D341Med (cell line): ENCODE measurements at regions not wholly inside any gene's neighbourhood (a gene's known extent, or its start where the extent isn't known, plus 50 kb on each side); places are given as distances from the start of the nearest gene placed in this dataset.

ENCODE experiments used
- DNase-seq: peaks from one replicate; pipeline ENCODE4 v3.0.0; 2012; ENCODE audit warnings: low spot score

GRCh38 chr21:38659936-38660332 is 145.8 kb upstream of the ETS2 start:
- no peak for DNase-seq

GRCh38 chr21:38660333-38661196 is 145.2 kb upstream of the ETS2 start:
- peak; percentile 65 for DNase-seq

- peak; percentile 70 for DNase-seq
Measured at GRCh38 chr21:38661197-38661871, 144.4 kb upstream of the ETS2 start.

GRCh38 chr21:38661889-38662568 is 143.7 kb upstream of the ETS2 start:
- no peak for DNase-seq

DNA sequence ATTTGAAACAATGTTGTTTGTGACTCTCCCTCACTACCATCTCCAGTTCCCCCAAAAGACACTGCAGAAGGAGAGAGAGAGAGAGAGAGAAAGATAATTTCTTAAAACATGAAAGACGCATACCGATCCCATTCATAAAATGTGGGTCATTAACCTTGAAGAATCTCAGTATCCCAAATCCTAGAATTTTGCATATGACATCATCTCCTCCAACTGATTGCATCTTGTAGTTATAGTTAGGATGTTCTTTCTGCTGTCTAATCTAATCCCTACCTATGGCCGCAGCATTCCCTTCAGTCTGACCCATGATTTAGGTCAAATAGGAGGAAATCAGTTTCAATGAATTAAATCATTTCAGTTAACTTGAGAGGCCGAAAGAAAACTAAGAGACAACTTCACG is 142.4 kb upstream of the ETS2 start:
- DNase-seq = no peak

- no peak for DNase-seq
Measured at GRCh38 chr21:38664315-38664714, 141.4 kb upstream of the ETS2 start.

GRCh38 chr21:38664841-38665240 is 140.9 kb upstream of the ETS2 start:
- DNase-seq = no peak

GRCh38 chr21:38667291-38667870 is 138.3 kb upstream of the ETS2 start:
- no peak for DNase-seq

- no peak for DNase-seq
Measured at GRCh38 chr21:38668067-38668466, 137.7 kb upstream of the ETS2 start.

DNA sequence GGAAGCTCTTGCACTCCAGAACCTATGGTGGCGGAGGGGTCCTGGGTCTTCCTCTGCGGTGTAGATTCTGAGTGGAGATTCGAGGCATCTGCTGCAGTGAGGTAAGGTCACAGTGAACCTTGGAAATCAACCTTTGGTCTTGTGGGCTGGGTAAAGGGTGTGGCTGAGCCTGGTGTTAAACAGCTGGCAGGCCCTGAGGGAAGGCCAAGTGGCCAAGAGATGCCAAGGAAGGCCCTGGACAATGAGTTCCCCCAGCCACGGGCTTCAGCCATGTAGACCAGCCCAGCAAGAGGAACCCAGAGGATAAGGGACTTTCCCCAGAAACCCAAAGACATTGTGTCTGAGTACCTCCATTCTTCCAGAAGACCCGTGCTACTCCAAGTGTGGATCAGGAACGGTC is 137.2 kb upstream of the ETS2 start:
- DNase-seq = no peak

GRCh38 chr21:38669186-38669585 is 136.5 kb upstream of the ETS2 start:
- DNase-seq = peak; percentile 60

DNA sequence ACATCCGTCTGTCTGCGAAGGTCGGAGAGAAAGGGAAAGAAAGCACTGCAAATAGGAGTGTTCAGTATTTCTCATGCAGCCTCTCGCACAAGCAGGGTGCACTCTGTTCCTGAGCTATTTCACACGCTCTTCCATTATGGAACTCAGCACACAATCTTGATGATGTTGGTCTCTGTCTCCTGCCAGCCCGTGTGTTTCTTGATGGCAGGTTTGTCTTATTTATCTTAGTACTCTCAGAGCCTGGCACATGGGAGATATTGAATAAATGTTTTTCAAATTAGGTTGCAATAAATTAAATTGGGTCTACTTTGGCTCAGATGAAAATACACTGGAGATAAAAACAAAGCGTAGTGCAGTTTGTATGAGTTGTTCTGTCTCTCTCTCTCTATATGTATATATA is 134.9 kb upstream of the ETS2 start:
- DNase-seq = no peak

DNA sequence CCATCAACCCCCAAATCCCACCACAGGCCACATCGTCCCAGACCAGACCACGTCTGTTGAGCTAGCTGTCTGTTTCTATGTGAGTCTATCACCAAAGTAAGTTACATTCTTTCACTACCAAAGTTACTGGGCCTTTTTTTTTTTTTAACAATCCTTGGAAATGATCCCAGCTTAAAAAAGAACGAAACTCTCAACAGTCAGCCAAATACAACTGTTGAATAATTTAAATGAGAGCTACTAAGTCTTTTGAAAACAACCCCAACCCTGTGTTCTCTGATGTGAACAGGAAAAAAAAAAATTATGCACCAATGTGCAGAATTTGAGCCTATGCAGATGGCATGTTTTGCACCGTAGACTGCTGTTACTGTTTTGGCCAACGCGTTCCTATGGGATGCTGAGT is 134.0 kb upstream of the ETS2 start:
- DNase-seq = no peak

- no peak for DNase-seq
Measured at GRCh38 chr21:38675182-38675824, 130.4 kb upstream of the ETS2 start.

DNA sequence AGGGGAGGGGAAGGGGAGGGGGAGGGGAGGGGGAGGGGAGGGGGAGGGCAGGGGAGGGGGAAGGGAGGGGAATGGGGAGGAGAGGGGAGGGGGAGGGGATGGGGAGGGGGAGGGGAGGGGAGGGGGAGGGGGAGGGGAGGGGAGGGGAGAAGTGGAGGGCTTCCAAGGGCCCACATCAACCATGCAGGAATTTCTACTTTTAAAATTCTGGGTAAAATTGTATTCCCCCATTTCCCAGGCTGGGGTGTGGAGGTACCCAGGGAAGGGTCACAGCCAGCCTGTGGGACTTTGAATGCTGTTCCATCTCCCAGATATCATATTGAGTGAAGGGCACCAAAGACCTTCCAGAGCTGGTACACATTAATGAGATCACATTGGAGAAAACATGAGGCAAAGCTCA is 126.9 kb upstream of the ETS2 start:
- DNase-seq = no peak

- DNase-seq = no peak
Measured at GRCh38 chr21:38679534-38679933, 126.2 kb upstream of the ETS2 start.

GRCh38 chr21:38680401-38680800 is 125.3 kb upstream of the ETS2 start:
- DNase-seq = no peak

DNA sequence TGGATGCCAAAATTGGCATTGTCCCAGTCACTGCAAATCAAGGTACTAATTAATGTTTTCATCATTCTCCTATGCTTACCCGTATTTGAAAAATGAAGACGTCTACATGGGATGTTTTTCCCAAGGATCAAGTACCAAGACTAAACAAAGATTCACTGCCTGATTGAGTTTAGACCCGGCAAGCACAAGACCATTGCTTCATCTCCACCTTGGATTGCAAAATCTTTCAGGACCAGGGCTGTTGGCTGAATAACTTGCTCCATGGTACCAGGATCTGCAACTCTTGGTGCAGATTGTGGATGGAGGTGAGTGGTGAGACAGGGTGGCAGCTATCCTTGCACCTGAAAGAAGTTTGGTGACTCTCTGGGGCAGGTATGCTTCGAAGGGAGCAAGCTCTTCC is 122.5 kb upstream of the ETS2 start:
- DNase-seq = no peak

- DNase-seq = no peak
Measured at GRCh38 chr21:38688068-38688467, 117.7 kb upstream of the ETS2 start.

DNA sequence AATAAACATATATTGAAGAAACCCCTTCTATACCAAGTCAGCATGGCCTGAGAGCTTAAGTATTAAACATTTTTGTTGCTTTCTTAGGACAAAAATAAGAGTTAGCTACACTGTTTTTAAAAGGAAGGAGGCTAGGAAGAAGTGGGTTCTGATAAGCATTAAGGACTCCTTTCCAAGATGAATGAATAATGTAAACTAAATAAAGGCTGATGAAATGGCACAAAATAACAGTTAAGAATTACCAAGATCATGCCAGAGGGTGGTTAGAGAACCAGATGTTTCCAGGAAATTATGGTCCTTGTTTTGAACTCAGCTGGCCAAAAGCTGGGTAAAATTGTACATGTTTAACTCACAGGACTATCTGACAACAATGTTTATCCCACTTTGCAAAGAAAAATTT is 114.1 kb upstream of the ETS2 start:
- no peak for DNase-seq

- DNase-seq = no peak
Measured at GRCh38 chr21:38696579-38696978, 109.2 kb upstream of the ETS2 start.

DNA sequence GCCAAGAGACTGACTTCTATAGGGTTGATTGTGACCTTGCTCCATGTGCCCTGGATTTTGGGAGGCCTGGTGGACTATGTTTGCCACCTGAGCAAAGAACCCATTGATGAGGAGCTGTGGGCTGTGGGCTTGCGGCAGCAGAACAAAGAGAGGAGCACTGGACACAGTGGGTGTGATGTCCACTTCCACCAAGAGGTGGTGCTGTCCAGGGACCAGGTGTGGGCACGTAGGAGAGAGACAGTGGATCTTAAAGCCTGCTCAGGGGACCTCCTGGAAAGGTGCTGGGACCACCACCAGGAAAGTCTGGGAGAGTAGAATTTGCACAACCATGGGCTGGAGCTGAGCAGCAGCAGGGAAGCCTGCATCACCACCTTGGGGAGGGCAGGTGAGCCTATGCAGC is 106.7 kb upstream of the ETS2 start:
- DNase-seq = no peak
